HG02588 (cell line): ENCODE measurements at regions not wholly inside any gene's neighbourhood (a gene's known extent, or its start where the extent isn't known, plus 50 kb on each side); places are given as distances from the start of the nearest gene placed in this dataset.

ENCODE experiments used
- ATAC-seq: cut with Tn5 transposase; IDR thresholded peaks from one replicate; pipeline ENCODE4 v1.9.1; 2021; ENCODE audit warnings: mild to moderate bottlenecking, moderate library complexity; ENCODE audit not compliant: unreplicated experiment

DNA sequence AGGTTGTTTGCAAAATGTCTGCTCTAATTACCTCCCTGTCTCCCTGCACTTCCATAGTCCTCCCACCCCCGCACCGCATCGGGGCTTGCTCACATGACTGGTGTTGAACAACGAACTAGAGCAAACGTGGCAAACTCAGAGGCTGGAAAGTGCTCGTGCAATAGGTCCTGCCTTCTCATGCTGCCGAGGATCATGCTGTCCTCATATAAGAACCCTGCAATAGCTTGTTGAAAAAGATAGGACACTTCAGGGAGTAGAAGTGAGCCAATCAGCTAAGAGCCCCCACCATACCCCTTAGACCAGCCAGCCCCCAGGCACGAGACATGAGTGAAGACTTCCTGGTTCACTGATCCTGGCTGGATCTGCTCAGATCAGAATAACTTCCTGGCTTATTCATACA is 219.2 kb downstream of the C6orf118 start:
- ATAC-seq, result no peak

DNA sequence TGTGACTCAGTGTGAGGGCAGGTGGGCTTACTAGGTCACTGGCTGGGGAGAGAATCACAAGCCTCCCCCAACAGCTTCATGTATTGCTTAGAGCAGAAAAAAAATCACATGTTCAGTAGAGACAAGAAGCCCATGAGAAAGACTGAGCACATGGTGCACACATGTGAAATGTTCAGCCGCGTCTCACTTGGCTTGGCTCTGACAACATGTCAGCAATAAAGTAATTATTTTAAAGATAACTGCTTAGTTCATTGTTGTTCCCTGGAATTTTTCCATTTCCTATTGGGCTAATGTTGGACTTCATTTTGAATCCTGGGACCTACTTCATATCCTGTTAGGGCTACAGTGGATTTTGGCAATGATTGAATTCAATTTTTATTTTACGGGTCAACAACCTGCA is 222.6 kb downstream of the C6orf118 start:
- ATAC-seq, result no peak

DNA sequence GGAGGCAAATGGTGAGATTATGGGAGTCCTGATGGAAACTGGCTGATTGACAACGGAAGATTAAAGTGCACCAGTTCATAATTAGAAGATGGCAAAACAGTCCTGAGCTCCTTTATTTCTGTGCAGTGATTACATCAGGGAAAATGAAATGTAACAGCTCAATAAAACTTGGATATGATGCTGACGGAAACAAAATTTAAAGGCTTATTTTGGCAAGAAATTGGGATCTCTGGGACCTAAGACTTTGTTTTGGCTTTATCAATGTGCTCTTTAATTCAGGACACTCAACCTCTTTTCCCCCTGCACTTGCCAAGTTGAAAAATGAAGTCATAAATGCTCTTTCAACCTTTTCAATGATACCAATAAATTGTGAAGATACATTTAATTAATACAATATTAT is 226.8 kb downstream of the C6orf118 start:
- no peak for ATAC-seq

DNA sequence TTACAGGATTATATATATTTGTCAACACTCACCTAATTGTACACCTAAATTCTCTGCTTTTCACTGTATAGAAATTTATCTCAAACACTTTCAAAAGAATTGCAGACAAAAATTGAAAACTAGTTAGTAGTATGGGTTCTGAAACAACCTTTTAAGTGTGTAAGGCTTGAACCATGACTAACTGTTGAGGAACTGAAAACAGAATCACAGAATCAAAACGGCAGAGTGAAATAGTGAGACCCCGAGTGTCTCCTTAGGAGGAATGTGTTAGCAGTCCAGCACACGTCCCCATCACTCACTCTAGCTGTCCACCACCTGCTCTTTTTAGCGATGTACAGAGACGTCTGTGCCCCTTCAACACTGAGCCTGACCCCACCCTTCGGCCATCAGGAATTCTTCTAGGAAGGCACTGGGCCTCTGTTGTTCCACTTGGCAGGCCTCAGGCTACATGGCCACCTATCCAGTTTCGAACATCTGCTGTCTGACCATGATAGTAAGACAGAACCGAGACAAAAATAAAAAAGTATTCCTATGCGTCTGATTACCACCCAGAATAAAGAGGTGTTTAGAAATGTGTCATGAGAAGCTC is 227.4 kb downstream of the C6orf118 start:
- ATAC-seq, result no peak

DNA sequence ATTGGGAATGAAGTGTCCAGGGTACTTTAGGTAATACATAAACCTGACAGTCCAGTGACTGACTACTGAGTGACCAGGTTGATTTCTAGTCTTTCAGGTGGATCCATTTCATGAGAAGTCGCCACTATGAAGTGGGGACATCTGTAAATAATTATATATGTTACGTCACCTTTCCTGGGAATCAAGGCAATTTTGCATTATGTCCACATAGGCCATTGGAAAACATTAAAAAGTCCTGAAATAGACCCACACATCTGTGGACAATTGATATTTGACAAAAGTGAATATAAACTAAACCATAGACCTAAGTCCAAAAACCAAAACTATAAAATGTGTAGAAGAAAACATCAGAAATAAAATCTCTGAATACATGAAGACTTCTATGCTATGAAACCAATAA is 231.5 kb downstream of the C6orf118 start:
- no peak for ATAC-seq

DNA sequence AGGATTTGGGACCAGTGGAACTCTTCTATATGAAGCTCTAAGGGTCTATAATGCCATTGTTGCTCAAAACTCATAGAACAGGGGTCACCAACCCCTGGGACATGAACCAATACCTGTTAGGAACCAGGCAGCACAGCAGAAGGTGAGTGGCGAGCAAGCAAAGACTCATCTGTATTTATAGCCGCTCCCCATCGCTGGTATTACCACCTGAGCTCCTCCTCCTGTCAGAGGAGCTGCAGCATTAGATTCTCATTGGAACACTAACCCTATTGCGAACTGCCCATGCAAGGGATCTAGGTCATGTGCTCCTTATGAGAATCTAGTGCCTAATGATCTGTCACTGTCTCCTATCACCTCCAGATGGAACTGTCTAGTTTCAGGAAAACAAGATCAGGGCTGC is 237.5 kb downstream of the C6orf118 start:
- no peak for ATAC-seq

- ATAC-seq, result no peak
Measured at GRCh38 chr6:165060720-165061119, 248.7 kb downstream of the C6orf118 start.

DNA sequence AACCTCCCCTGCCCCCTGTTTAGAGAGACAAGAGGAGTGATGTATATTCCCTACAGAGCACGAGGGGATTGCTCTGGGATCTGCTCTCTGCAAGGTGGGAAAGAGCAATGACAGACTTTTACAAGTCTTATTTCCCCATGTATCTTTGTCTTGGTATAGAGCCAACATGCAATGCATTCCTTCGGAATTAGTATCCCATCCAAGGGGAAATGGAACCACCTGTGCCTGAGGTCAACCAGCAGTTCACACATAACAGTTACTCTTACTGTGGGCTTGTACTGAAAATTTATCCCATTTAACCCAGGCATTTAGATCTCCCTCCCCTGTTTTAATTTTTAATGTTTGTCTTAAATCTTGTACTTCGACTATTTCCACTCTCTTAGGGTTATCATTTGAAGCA is 250.4 kb downstream of the C6orf118 start:
- ATAC-seq, result no peak

- ATAC-seq, result no peak
Measured at GRCh38 chr6:165056292-165056691, 253.1 kb downstream of the C6orf118 start.

GRCh38 chr6:165055231-165055630 is 254.2 kb downstream of the C6orf118 start:
- ATAC-seq, result no peak

DNA sequence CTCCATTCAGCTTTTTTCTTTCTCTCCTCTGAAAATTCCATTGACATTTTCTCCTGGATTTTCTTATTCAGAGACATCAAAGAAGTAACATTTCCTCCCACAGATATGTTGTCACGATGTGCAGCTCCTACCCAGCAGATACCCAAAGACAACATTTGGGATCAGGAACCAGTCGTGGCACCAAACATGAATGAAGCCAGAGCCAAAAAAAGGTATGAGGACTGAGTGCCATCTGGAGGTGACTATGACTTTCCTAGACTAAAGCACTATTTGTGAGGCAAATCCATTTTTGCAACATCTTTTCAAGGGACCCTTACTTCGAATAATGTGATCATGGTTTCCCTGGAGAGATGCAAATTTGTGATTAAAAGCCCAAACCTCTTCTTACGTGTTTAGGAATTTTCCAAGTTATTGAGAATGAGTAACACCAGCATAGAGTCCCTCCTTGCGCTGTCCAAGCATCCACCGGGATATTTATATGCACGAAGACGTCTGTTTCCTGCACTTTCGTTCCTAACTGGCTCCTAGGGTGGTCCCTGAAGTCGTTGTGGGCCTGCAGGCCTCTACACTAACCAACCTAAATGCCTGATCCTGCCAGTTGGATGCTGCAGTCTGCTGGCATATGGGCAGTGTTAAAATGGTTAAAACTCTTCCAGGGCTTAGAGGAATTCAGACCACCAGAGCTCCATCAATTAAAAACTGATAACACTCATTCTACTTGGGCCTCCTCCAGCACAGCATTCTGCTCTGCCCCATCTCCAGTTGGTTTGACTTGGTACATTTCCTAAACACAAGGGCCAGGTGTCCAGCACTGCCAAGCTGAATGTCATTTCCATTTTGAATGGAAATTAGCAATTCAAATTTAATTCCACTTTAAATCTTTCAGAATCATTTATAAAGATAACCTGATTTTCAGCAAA is 256.6 kb downstream of the C6orf118 start:
- no peak for ATAC-seq

DNA sequence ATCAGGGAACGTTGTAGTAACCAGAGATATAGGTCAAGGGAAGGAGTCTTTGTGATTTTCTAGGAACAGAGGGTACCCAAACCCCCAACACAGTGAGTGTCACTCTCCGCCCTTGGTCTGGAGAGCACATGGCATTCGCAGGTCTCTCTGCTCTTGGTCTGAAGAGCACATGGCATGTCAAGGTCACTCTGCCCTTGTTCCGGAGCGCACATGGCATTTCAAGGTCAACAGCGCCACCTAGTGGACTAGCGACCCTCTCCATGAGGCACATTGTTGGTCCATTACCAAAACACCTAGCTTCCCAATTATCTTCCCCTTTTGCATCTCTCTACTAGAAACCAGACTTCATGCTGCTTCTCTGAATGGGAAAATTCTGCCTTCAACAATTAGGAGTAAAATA is 260.0 kb downstream of the C6orf118 start:
- no peak for ATAC-seq

- ATAC-seq, result no peak
Measured at GRCh38 chr6:165047952-165048351, 261.5 kb downstream of the C6orf118 start.

GRCh38 chr6:165045631-165046030 is 263.8 kb downstream of the C6orf118 start:
- ATAC-seq, result no peak

DNA sequence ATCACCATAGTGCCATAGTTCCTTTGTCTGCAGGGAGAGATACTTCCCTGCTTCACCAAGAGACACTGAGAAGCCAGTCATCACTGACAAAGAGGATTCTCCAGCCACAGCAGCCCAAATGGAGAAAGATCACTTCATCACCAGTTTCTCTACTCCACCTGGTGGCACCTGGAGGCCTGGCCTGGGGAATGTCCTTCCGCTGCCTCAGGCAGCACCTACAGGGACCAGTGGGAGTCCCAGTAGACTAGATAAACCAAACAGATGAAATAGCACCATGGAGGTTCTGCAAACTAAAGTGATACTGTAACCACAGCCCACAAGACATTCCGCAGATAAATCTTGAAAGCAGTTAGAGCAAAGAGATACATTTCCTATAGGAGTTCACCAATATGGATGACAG is 266.5 kb downstream of the C6orf118 start:
- no peak for ATAC-seq

GRCh38 chr6:165040440-165040839 is 269.0 kb downstream of the C6orf118 start:
- ATAC-seq, result no peak

- ATAC-seq, result no peak
Measured at GRCh38 chr6:165034271-165034741, 275.1 kb downstream of the C6orf118 start.

DNA sequence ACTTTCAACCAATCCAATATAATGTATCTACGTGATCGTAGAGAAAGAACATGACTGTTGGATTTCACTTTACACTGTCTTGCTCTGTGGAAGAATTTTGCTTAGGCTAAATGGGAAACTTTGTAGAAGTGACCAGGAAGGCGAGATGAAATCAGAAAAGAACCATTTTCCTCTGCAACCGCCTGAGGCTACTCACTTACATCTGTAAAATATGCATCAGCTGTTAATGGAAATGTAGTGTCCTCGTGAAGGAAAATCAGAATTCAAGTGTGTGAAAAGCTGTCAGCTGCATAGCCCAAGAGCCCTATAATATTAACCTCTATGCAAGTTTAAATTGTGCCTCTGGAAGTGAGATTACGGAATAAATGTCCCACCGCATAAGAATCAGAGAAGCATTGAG is 277.9 kb downstream of the C6orf118 start:
- no peak for ATAC-seq

DNA sequence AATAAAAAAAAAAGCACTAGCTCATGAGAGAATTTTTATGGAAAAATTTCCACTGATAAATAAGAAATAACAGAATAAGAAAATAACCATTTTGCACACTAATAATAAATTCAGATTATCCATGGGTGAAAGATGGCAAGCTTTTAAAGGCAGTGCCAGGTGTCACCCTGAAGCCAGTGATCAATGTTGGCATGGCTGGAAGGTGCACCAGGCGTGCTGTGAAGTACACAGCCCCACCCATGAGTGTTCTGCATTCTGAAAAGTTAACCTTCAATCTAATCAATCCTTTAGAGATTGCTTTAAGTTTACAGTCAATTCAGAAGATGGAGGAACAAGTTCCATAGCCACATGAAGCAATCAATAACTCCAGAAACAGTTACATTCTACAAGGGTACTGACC is 284.4 kb downstream of the C6orf118 start:
- no peak for ATAC-seq

GRCh38 chr6:165019681-165020080 is 289.7 kb downstream of the C6orf118 start:
- ATAC-seq, result no peak

GRCh38 chr6:165015676-165016075 is 293.7 kb downstream of the C6orf118 start:
- ATAC-seq, result no peak

- no peak for ATAC-seq
Measured at GRCh38 chr6:165013701-165014100, 295.7 kb downstream of the C6orf118 start.
